ENCODE measurements at regions not wholly inside any gene's neighbourhood (a gene's known extent, or its start where the extent isn't known, plus 50 kb on each side); places are given as distances from the start of the nearest gene placed in this dataset.

DNA sequence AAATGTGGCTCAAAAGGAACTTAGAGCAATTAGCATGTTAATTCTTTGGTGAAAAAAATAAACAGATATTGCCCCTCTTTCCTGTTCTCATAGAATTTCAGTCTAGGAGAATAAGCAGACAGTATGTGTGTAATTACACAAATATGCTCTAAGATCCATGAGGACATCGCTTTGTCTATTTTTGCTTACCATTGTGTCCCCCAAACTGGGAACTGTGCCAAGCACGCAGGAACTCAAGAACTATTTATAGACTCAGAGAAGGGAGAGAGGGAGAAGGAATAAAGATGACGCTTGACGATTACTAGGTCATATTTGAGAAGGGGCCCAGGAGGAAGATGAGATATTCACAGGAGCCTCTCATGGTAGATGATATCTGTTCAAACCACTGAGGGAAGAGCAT is 692.6 kb downstream of the RAB28 start (continued):
- TF ChIP-seq, protein P1, sequence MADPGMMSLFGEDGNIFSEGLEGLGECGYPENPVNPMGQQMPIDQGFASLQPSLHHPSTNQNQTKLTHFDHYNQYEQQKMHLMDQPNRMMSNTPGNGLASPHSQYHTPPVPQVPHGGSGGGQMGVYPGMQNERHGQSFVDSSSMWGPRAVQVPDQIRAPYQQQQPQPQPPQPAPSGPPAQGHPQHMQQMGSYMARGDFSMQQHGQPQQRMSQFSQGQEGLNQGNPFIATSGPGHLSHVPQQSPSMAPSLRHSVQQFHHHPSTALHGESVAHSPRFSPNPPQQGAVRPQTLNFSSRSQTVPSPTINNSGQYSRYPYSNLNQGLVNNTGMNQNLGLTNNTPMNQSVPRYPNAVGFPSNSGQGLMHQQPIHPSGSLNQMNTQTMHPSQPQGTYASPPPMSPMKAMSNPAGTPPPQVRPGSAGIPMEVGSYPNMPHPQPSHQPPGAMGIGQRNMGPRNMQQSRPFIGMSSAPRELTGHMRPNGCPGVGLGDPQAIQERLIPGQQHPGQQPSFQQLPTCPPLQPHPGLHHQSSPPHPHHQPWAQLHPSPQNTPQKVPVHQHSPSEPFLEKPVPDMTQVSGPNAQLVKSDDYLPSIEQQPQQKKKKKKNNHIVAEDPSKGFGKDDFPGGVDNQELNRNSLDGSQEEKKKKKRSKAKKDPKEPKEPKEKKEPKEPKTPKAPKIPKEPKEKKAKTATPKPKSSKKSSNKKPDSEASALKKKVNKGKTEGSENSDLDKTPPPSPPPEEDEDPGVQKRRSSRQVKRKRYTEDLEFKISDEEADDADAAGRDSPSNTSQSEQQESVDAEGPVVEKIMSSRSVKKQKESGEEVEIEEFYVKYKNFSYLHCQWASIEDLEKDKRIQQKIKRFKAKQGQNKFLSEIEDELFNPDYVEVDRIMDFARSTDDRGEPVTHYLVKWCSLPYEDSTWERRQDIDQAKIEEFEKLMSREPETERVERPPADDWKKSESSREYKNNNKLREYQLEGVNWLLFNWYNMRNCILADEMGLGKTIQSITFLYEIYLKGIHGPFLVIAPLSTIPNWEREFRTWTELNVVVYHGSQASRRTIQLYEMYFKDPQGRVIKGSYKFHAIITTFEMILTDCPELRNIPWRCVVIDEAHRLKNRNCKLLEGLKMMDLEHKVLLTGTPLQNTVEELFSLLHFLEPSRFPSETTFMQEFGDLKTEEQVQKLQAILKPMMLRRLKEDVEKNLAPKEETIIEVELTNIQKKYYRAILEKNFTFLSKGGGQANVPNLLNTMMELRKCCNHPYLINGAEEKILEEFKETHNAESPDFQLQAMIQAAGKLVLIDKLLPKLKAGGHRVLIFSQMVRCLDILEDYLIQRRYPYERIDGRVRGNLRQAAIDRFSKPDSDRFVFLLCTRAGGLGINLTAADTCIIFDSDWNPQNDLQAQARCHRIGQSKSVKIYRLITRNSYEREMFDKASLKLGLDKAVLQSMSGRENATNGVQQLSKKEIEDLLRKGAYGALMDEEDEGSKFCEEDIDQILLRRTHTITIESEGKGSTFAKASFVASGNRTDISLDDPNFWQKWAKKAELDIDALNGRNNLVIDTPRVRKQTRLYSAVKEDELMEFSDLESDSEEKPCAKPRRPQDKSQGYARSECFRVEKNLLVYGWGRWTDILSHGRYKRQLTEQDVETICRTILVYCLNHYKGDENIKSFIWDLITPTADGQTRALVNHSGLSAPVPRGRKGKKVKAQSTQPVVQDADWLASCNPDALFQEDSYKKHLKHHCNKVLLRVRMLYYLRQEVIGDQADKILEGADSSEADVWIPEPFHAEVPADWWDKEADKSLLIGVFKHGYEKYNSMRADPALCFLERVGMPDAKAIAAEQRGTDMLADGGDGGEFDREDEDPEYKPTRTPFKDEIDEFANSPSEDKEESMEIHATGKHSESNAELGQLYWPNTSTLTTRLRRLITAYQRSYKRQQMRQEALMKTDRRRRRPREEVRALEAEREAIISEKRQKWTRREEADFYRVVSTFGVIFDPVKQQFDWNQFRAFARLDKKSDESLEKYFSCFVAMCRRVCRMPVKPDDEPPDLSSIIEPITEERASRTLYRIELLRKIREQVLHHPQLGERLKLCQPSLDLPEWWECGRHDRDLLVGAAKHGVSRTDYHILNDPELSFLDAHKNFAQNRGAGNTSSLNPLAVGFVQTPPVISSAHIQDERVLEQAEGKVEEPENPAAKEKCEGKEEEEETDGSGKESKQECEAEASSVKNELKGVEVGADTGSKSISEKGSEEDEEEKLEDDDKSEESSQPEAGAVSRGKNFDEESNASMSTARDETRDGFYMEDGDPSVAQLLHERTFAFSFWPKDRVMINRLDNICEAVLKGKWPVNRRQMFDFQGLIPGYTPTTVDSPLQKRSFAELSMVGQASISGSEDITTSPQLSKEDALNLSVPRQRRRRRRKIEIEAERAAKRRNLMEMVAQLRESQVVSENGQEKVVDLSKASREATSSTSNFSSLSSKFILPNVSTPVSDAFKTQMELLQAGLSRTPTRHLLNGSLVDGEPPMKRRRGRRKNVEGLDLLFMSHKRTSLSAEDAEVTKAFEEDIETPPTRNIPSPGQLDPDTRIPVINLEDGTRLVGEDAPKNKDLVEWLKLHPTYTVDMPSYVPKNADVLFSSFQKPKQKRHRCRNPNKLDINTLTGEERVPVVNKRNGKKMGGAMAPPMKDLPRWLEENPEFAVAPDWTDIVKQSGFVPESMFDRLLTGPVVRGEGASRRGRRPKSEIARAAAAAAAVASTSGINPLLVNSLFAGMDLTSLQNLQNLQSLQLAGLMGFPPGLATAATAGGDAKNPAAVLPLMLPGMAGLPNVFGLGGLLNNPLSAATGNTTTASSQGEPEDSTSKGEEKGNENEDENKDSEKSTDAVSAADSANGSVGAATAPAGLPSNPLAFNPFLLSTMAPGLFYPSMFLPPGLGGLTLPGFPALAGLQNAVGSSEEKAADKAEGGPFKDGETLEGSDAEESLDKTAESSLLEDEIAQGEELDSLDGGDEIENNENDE (IDR thresholded peaks at IDR 0.05; ENCODE audit: insufficient replicate concordance, low read length), result no peak
- TF ChIP-seq, protein P2, sequence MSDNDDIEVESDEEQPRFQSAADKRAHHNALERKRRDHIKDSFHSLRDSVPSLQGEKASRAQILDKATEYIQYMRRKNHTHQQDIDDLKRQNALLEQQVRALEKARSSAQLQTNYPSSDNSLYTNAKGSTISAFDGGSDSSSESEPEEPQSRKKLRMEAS (IDR thresholded peaks at IDR 0.05), result no peak
- TF ChIP-seq BRCA1 (IDR thresholded peaks at IDR 0.05; ENCODE audit: low read depth, low read length) (no peak), GABPA (IDR thresholded peaks at IDR 0.05; ENCODE audit: borderline replicate concordance, insufficient read depth, low read length) (no peak)
- TF ChIP-seq, protein P3, sequence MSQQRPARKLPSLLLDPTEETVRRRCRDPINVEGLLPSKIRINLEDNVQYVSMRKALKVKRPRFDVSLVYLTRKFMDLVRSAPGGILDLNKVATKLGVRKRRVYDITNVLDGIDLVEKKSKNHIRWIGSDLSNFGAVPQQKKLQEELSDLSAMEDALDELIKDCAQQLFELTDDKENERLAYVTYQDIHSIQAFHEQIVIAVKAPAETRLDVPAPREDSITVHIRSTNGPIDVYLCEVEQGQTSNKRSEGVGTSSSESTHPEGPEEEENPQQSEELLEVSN (IDR thresholded peaks at IDR 0.05), result no peak
